ENCODE measurements at regions not wholly inside any gene's neighbourhood (a gene's known extent, or its start where the extent isn't known, plus 50 kb on each side); places are given as distances from the start of the nearest gene placed in this dataset.

GRCh38 chr12:66925083-66925482 lies 246.2 kb upstream of the GRIP1 start:
- Histone ChIP-seq H4K20me1 (replicated peaks; ENCODE audit: control insufficient read depth, extremely low read depth, insufficient read depth, low read length) (no peaks in the 10 kb centered on the region), H3K9me3 (replicated peaks; ENCODE audit: control insufficient read depth, insufficient read depth, low read length) (no peaks in the 10 kb centered on the region), H3K4me1 (ENCODE audit: control insufficient read depth, extremely low read depth, insufficient read depth, low read length) (no peaks in the 10 kb centered on the region), H3K9me1 (replicated peaks; ENCODE audit: control insufficient read depth, extremely low read depth, insufficient read depth, low read length) (no peaks in the 10 kb centered on the region), H3K4me3 (replicated peaks in 1 of 3; ENCODE audit: insufficient read depth in 1 of 3, low read depth in 1 of 3, low read length in 3 of 3) (no peak overlapping the region), H3K4me2 (ENCODE audit: insufficient read depth, low read length) (no peak overlapping the region), H3K79me2 (ENCODE audit: control insufficient read depth, insufficient read depth, low read length) (no peaks in the 10 kb centered on the region), H3K9ac (replicated peaks; ENCODE audit: extremely low read depth, insufficient read depth, low read length) (no peak overlapping the region), H3K36me3 (ENCODE audit: control insufficient read depth in 2 of 2, extremely low read depth in 1 of 2, insufficient read depth in 2 of 2, low read length in 2 of 2) (no peaks in the 10 kb centered on the region), H2AFZ (ENCODE audit: low read depth, low read length) (no peak overlapping the region), H3K27ac (ENCODE audit: insufficient read depth, low read depth, low read length) (no peak overlapping the region), H3K27me3 (ENCODE audit: control insufficient read depth in 2 of 2, insufficient read depth in 2 of 2, low read length in 2 of 2) (no peaks in the 10 kb centered on the region)
- TF ChIP-seq CTCF (IDR thresholded peaks at IDR 0.05; ENCODE audit: extremely low read depth in 1 of 2, insufficient read depth in 1 of 2, low read depth in 1 of 2, low read length in 2 of 2) = no peak
- no peak for TF ChIP-seq GATA2 (IDR thresholded peaks at IDR 0.05; ENCODE audit: insufficient read depth, insufficient read length, low read depth, low read length)
- no peak for TF ChIP-seq EZH2 (IDR thresholded peaks at IDR 0.05; ENCODE audit: borderline replicate concordance, low read depth, low read length, severe bottlenecking)
- no peak for TF ChIP-seq MYC (IDR thresholded peaks at IDR 0.05; ENCODE audit: low read depth, low read length)
- no peak for TF ChIP-seq POLR2AphosphoS5 (IDR thresholded peaks at IDR 0.05; ENCODE audit: insufficient read depth, low read depth, low read length)
- no peak for TF ChIP-seq FOS (IDR thresholded peaks at IDR 0.05; ENCODE audit: borderline replicate concordance, insufficient read depth, low read length)
- no peak for TF ChIP-seq JUN (IDR thresholded peaks at IDR 0.05; ENCODE audit: borderline replicate concordance, insufficient read depth, insufficient read length, low read depth)
- TF ChIP-seq MAX (IDR thresholded peaks at IDR 0.05; ENCODE audit: insufficient read depth, insufficient read length) = no peak
- TF ChIP-seq POLR2A (IDR thresholded peaks at IDR 0.05; ENCODE audit: low read depth, low read length) = no peak
- dilution Hi-C loops (cut with MboI; ENCODE audit: extremely low pct_ligation_motif_present, low sequenced_read_pairs) (no loop called here), intact Hi-C loops (cut with micrococcal nuclease) (no loop called here)
- no peak for DNase-seq (ENCODE audit: low read depth, low spot score)
- no peak for FAIRE-seq
- POLR2A ChIA-PET = no interaction called here
- CTCF ChIA-PET = no interaction called here
- no TSS peak for BruUV-seq (replicated peaks)
